Heart left ventricle (tissue), 16 donors: ENCODE measurements at regions not wholly inside any gene's neighbourhood (a gene's known extent, or its start where the extent isn't known, plus 50 kb on each side); places are given as distances from the start of the nearest gene placed in this dataset.

Source experiments
- ATAC-seq, 4 donors: fragments of 200-7000 bp; cut with Tn5 transposase; one replicate each; pipeline ENCODE4 v1.9.1; 2020 to 2022; ENCODE audit warnings: moderate library complexity in 4 of 4, mild to moderate bottlenecking in 3 of 4, moderate number of reproducible peaks in 1 of 4
- DNase-seq, 5 donors: peaks; one replicate each; pipeline ENCODE4 v3.0.0-alpha.2; 2020
- H3K27ac ChIP-seq, 12 donors: fragments of 200-600 bp; sonication (generic) in 4 of 12; one replicate each; pipeline versions ENCODE4 v1.5.0 to v1.8.0; 2016 to 2022; ENCODE audit warnings: mild to moderate bottlenecking in 2 of 12
- H3K27me3 ChIP-seq, 9 donors: fragments of 200-600 bp; sonication (generic) in 2 of 9; one replicate each; pipeline versions ENCODE4 v1.5.1 to v1.8.0; 2016 to 2022; ENCODE audit warnings: mild to moderate bottlenecking in 3 of 9
- H3K36me3 ChIP-seq, 9 donors: fragments of 200-600 bp; sonication (generic) in 2 of 9; one replicate each; pipeline versions ENCODE4 v1.5.0 to v1.8.0; 2018 to 2022; ENCODE audit warnings: mild to moderate bottlenecking in 2 of 9
- H3K4me1 ChIP-seq, 12 donors: fragments of 200-600 bp; sonication (generic) in 4 of 12; one replicate each; pipeline versions ENCODE4 v1.5.0 to v1.8.0; 2016 to 2022; ENCODE audit warnings: mild to moderate bottlenecking in 3 of 12
- H3K4me3 ChIP-seq, 12 donors: fragments of 200-600 bp; sonication (generic) in 4 of 12; one replicate each; pipeline versions ENCODE4 v1.5.0 to v1.8.0; 2017 to 2022; ENCODE audit warnings: mild to moderate bottlenecking in 9 of 12, moderate library complexity in 4 of 12
- H3K9me3 ChIP-seq, 12 donors: fragments of 200-600 bp; sonication (generic) in 4 of 12; one replicate each; pipeline versions ENCODE4 v1.5.0 to v1.8.0; 2016 to 2022; ENCODE audit warnings: mild to moderate bottlenecking in 1 of 12
- POLR2A ChIP-seq, 2 donors: fragments of 450-650 bp; IDR thresholded peaks; one replicate each; pipeline ENCODE4 v1.6.1; 2017; ENCODE audit warnings: antibody characterized with exemption in 2 of 2, mild to moderate bottlenecking in 2 of 2, moderate library complexity in 2 of 2
- WGBS, 4 donors: extraction: QIAGEN DNeasy Blood & Tissue Kit in 2 of 4; methylation state at CpG; one replicate each; pipeline versions ENCODE4 v1.1.5 to v1.1.7; 2013 to 2018; 5-methylcytosine and 5-hydroxymethylcytosine counted together
- intact Hi-C, 10 donors: fragments of 100-400 bp; cut with DNase I; formaldehyde crosslinking; loops; one replicate each; pipeline versions ENCODE4 v1.11.1 to v1.14.2; 2022
- TF ChIP-seq, protein P1 (sequence below), 12 donors: fragments of 200-600 bp; sonication (generic) in 4 of 12; IDR thresholded peaks; one replicate each; pipeline versions ENCODE4 v1.5.0 to v1.8.0; 2018 to 2022; ENCODE audit warnings: antibody characterized with exemption in 12 of 12, mild to moderate bottlenecking in 5 of 12
- donor health status: ischemic (EF 13 %, LVEDD 7.1; RV severe dilation, severe dysfunction).
- donor health status: healthy with polysubstance abuse.
- donor health status: DM: no; HTN: yes; CAD: no.
- donor health status: DM: no; HTN: no; CAD: no.
- donor health status: ischemic (EF 25% LVEDD 6.9; RV normal size, moderate dysfunction).
- donor health status: ischemic (EF 25% LVEDD 5.7; RV mildly dilated, moderate dysfunction).
- donor health status: healthy.
- donor health status: DM: yes; HTN: yes; CAD: no.
- donor health status: ischemic (EF 35%, LVEDD 5.7; RV mildly dilated, moderate dysfunction).
- donor health status: nonischemic (EF 11% LVEDD 7.7; RV severe dilation, severe dysfunction).
- donor health status: DM: yes; HTN: yes; CAD: no.
- donor health status: PGD.
- donor health status: ischemic (EF 29% LVEDD 5.4; RV normal size, mild dysfunction).
- donor health status: nonischemic (EF 23%, LVEDD 6.1; RV moderate dilation, normal function).

- H3K27ac ChIP-seq, result no peak overlapping the region
- no peak for DNase-seq
- H3K4me3 ChIP-seq, result no peak overlapping the region
- intact Hi-C loops, result loop anchor here in 1 of 10 donors (10.0 kb wide), 1 partner anchor 65 kb away; no protein-coding TSS in a partner anchor
- 73 to 83% (median 77%) methylated on average over 4 of the region's 4 CpGs for WGBS, 4 donors
- TF ChIP-seq POLR2A (IDR thresholded peaks at IDR 0.05), result no peak
- TF ChIP-seq, protein P1, sequence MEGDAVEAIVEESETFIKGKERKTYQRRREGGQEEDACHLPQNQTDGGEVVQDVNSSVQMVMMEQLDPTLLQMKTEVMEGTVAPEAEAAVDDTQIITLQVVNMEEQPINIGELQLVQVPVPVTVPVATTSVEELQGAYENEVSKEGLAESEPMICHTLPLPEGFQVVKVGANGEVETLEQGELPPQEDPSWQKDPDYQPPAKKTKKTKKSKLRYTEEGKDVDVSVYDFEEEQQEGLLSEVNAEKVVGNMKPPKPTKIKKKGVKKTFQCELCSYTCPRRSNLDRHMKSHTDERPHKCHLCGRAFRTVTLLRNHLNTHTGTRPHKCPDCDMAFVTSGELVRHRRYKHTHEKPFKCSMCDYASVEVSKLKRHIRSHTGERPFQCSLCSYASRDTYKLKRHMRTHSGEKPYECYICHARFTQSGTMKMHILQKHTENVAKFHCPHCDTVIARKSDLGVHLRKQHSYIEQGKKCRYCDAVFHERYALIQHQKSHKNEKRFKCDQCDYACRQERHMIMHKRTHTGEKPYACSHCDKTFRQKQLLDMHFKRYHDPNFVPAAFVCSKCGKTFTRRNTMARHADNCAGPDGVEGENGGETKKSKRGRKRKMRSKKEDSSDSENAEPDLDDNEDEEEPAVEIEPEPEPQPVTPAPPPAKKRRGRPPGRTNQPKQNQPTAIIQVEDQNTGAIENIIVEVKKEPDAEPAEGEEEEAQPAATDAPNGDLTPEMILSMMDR (IDR thresholded peaks at IDR 0.05), result no peak
- no peak for ATAC-seq
- H3K9me3 ChIP-seq, result no peaks in the 10 kb centered on the region
- H3K36me3 ChIP-seq, result no peaks in the 10 kb centered on the region
- no peaks in the 10 kb centered on the region for H3K27me3 ChIP-seq
- no peaks in the 10 kb centered on the region for H3K4me1 ChIP-seq
These were observed 870.1 kb downstream of the KCNJ2 start for GRCh38 chr17:71039391-71039790.

- no peak overlapping the region for H3K27ac ChIP-seq
- peaks cover 0 to 6% (median 0%) of the 10 kb centered on the region in 12 donors for H3K9me3 ChIP-seq
- intact Hi-C loops, result no loop called here
- 80 to 91% (median 87%) methylated on average over 1 of the region's 1 CpG for WGBS, 4 donors
- TF ChIP-seq, protein P1 (IDR thresholded peaks at IDR 0.05), result no peak
- no peak for TF ChIP-seq POLR2A (IDR thresholded peaks at IDR 0.05)
- DNase-seq (no peak), ATAC-seq (no peak)
- H3K27me3 ChIP-seq, result no peaks in the 10 kb centered on the region
- H3K36me3 ChIP-seq, result no peaks in the 10 kb centered on the region
- no peak overlapping the region for H3K4me3 ChIP-seq
- no peaks in the 10 kb centered on the region for H3K4me1 ChIP-seq
These were observed 883.6 kb downstream of the KCNJ2 start for GRCh38 chr17:71052971-71053370.

- ATAC-seq, result no peak
- no peak overlapping the region for H3K4me3 ChIP-seq
- H3K36me3 ChIP-seq, result no peaks in the 10 kb centered on the region
- intact Hi-C loops, result no loop called here
- H3K4me1 ChIP-seq, result no peaks in the 10 kb centered on the region
- DNase-seq, result no peak
- no peaks in the 10 kb centered on the region for H3K27me3 ChIP-seq
- TF ChIP-seq POLR2A (IDR thresholded peaks at IDR 0.05), result no peak
- TF ChIP-seq, protein P1 (IDR thresholded peaks at IDR 0.05), result no peak
- H3K9me3 ChIP-seq, result peaks cover 0 to 6% (median 0%) of the 10 kb centered on the region in 12 donors
- no peak overlapping the region for H3K27ac ChIP-seq
These were observed 885.8 kb downstream of the KCNJ2 start for GRCh38 chr17:71055128-71055527.

- WGBS, 4 donors, result 81 to 89% (median 86%) methylated on average over 6 of the region's 6 CpGs
- Histone ChIP-seq H3K9me3 (peaks cover 0 to 6% (median 0%) of the 10 kb centered on the region in 12 donors), H3K27me3 (no peaks in the 10 kb centered on the region), H3K4me1 (no peaks in the 10 kb centered on the region), H3K27ac (no peak overlapping the region), H3K36me3 (no peaks in the 10 kb centered on the region), H3K4me3 (no peak overlapping the region)
- intact Hi-C loops, result no loop called here
- no peak for DNase-seq
- TF ChIP-seq POLR2A (IDR thresholded peaks at IDR 0.05), result no peak
- TF ChIP-seq, protein P1 (IDR thresholded peaks at IDR 0.05), result no peak
- no peak for ATAC-seq
These were observed 888.1 kb downstream of the KCNJ2 start for GRCh38 chr17:71057448-71057847.
